ENCODE measurements at regions not wholly inside any gene's neighbourhood (a gene's known extent, or its start where the extent isn't known, plus 50 kb on each side); places are given as distances from the start of the nearest gene placed in this dataset.

GRCh38 chr4:178427663-178428062 lies 985.4 kb upstream of the AGA start:
- H3K27ac Mint-ChIP-seq, result no peak overlapping the region
- H3K36me3 Mint-ChIP-seq (ENCODE audit: insufficient read depth), result no peaks in the 10 kb centered on the region
- DNase-seq (ENCODE audit: low spot score, unreplicated experiment), result no peak
- H3K4me1 Mint-ChIP-seq (ENCODE audit: low read depth), result no peaks in the 10 kb centered on the region
- H3K9me3 Mint-ChIP-seq (ENCODE audit: low read depth), result no peaks in the 10 kb centered on the region
- H3K4me3 Mint-ChIP-seq (ENCODE audit: low read depth), result no peak overlapping the region
- no peak for TF ChIP-seq CTCF (IDR thresholded peaks at IDR 0.05; ENCODE audit: unreplicated experiment)
- H3K27me3 Mint-ChIP-seq, result no peaks in the 10 kb centered on the region

- H3K4me1 Mint-ChIP-seq (ENCODE audit: low read depth), result peaks cover 2% of the 10 kb centered on the region
- no peaks in the 10 kb centered on the region for H3K36me3 Mint-ChIP-seq (ENCODE audit: insufficient read depth)
- no peak overlapping the region for H3K27ac Mint-ChIP-seq
- H3K4me3 Mint-ChIP-seq (ENCODE audit: low read depth), result no peak overlapping the region
- DNase-seq (ENCODE audit: low spot score, unreplicated experiment), result no peak
- no peak for TF ChIP-seq CTCF (IDR thresholded peaks at IDR 0.05; ENCODE audit: unreplicated experiment)
- H3K27me3 Mint-ChIP-seq, result no peaks in the 10 kb centered on the region
- peaks cover 3% of the 10 kb centered on the region for H3K9me3 Mint-ChIP-seq (ENCODE audit: low read depth)
These were observed 1006.3 kb upstream of the AGA start for GRCh38 chr4:178448372-178449035.

GRCh38 chr4:178450614-178451013 lies 1008.4 kb upstream of the AGA start:
- Mint-ChIP-seq H3K4me1 (ENCODE audit: low read depth) (peaks cover 2% of the 10 kb centered on the region), H3K4me3 (ENCODE audit: low read depth) (no peak overlapping the region)
- no peak for TF ChIP-seq CTCF (IDR thresholded peaks at IDR 0.05; ENCODE audit: unreplicated experiment)

GRCh38 chr4:178453057-178453456 lies 1010.8 kb upstream of the AGA start:
- Mint-ChIP-seq H3K4me3 (ENCODE audit: low read depth) (no peak overlapping the region), H3K9me3 (ENCODE audit: low read depth) (no peaks in the 10 kb centered on the region), H3K36me3 (ENCODE audit: insufficient read depth) (no peaks in the 10 kb centered on the region), H3K4me1 (ENCODE audit: low read depth) (no peaks in the 10 kb centered on the region), H3K27ac (no peak overlapping the region), H3K27me3 (no peaks in the 10 kb centered on the region)
- no peak for TF ChIP-seq CTCF (IDR thresholded peaks at IDR 0.05; ENCODE audit: unreplicated experiment)
- no peak for DNase-seq (ENCODE audit: low spot score, unreplicated experiment)

More at GRCh38 chr4:178450614-178451013, 1008.4 kb upstream of the AGA start:
- DNase-seq (ENCODE audit: low spot score, unreplicated experiment), result no peak
- no peaks in the 10 kb centered on the region for H3K36me3 Mint-ChIP-seq (ENCODE audit: insufficient read depth)
- no peaks in the 10 kb centered on the region for H3K27me3 Mint-ChIP-seq
- H3K9me3 Mint-ChIP-seq (ENCODE audit: low read depth), result peaks cover 3% of the 10 kb centered on the region
- H3K27ac Mint-ChIP-seq, result no peak overlapping the region

GRCh38 chr4:178457286-178457685 lies 1015.0 kb upstream of the AGA start:
- Mint-ChIP-seq H3K9me3 (ENCODE audit: low read depth) (peaks cover under 1% of the 10 kb centered on the region), H3K36me3 (ENCODE audit: insufficient read depth) (no peaks in the 10 kb centered on the region), H3K4me1 (ENCODE audit: low read depth) (no peaks in the 10 kb centered on the region), H3K4me3 (ENCODE audit: low read depth) (no peak overlapping the region), H3K27me3 (no peaks in the 10 kb centered on the region), H3K27ac (no peak overlapping the region)
- TF ChIP-seq CTCF (IDR thresholded peaks at IDR 0.05; ENCODE audit: unreplicated experiment), result no peak
- DNase-seq (ENCODE audit: low spot score, unreplicated experiment), result no peak
